Peyer's patch (tissue), 4 donors: ENCODE measurements at regions not wholly inside any gene's neighbourhood (a gene's known extent, or its start where the extent isn't known, plus 50 kb on each side); places are given as distances from the start of the nearest gene placed in this dataset.

ENCODE experiments used
- DNase-seq, 3 donors: peaks; one replicate each; pipeline ENCODE4 v3.0.0-alpha.2; 2017 to 2019
- H3K27ac ChIP-seq, 4 donors: fragments of 200-600 bp; sonication (generic); one replicate each; pipeline ENCODE4 v1.5.1; 2016 to 2019
- H3K27me3 ChIP-seq, 2 donors: fragments of 200-600 bp; sonication (generic); one replicate each; pipeline ENCODE4 v1.5.1; 2019
- H3K36me3 ChIP-seq, 3 donors: fragments of 200-600 bp; sonication (generic); one replicate each; pipeline ENCODE4 v1.5.1; 2016 to 2019
- H3K4me1 ChIP-seq, 4 donors: fragments of 200-600 bp; sonication (generic); one replicate each; pipeline ENCODE4 v1.5.1; 2016 to 2019
- H3K4me3 ChIP-seq, 4 donors: fragments of 200-600 bp; sonication (generic); 1 replicate in 3 of 4; 2 replicates in 1 of 4; pipeline ENCODE4 v1.5.1; 2016 to 2019; ENCODE audit warnings: mild to moderate bottlenecking in 1 of 4
- H3K9me3 ChIP-seq, 4 donors: fragments of 200-600 bp; sonication (generic); one replicate each; pipeline ENCODE4 v1.5.1; 2016 to 2019; ENCODE audit warnings: mild to moderate bottlenecking in 1 of 4
- CTCF ChIP-seq, 6 experiments: fragments of 450-650 bp in 4 of 6; fragments of 200-600 bp in 2 of 6; sonication (generic) in 1 of 6; IDR thresholded peaks; one replicate each; pipeline ENCODE4 v1.5.1; 2017 to 2019; ENCODE audit warnings: antibody characterized with exemption in 6 of 6, mild to moderate bottlenecking in 3 of 6, moderate library complexity in 1 of 6
- POLR2A ChIP-seq, 2 donors: fragments of 450-650 bp; IDR thresholded peaks; one replicate each; pipeline ENCODE4 v1.5.1; 2017; ENCODE audit warnings: antibody characterized with exemption in 2 of 2, mild to moderate bottlenecking in 2 of 2, moderate library complexity in 2 of 2

- Histone ChIP-seq H3K27me3 (no peaks in the 10 kb centered on the region), H3K36me3 (no peaks in the 10 kb centered on the region), H3K27ac (no peak overlapping the region), H3K4me1 (no peaks in the 10 kb centered on the region), H3K4me3 (no peak overlapping the region), H3K9me3 (no peaks in the 10 kb centered on the region)
- DNase-seq: no peak
- TF ChIP-seq POLR2A (IDR thresholded peaks at IDR 0.05): no peak
- no peak for TF ChIP-seq CTCF (IDR thresholded peaks at IDR 0.05)
Measured at GRCh38 chr3:153967260-153967659, 153.9 kb upstream of the ARHGEF26 start.

GRCh38 chr3:153970047-153970446, 151.1 kb upstream of the ARHGEF26 start:
- H3K27ac ChIP-seq: no peak overlapping the region
- H3K4me1 ChIP-seq: no peaks in the 10 kb centered on the region
- no peak for DNase-seq

DNA sequence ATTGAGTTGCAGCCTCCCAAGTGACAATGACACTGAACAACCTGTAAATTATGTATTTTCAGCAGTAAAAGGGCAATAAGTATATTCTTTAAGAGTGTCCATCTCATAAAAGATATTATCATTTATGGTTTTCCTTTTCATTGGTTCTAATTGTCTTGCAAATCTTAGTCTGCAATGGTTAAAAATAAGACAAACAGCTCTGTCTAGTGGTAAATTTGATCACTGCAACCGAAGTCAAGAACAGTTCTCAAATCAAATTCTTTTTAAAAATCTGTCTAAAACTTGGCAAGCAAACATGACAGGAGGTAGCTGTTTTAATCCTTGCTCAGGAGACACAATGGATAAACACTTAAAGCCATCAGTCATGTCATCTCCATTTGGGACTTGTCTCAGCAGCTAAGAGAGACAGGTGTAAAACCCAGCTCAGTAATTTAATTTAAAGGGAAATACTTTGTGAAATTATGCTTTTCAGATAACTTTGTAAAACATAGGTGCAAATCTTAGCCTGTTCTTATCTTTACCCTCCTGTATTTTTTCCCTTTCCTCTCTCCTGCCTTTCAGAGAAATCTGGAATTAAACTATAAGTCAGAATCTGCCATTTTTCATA, 150.3 kb upstream of the ARHGEF26 start:
- Histone ChIP-seq H3K4me1 (no peaks in the 10 kb centered on the region), H3K27ac (no peak overlapping the region), H3K27me3 (no peaks in the 10 kb centered on the region), H3K36me3 (no peaks in the 10 kb centered on the region), H3K9me3 (no peaks in the 10 kb centered on the region), H3K4me3 (no peak overlapping the region)
- peak in 3 of 6 experiments; percentile 25 to 30 (median 27) for TF ChIP-seq CTCF (IDR thresholded peaks at IDR 0.05)
- no peak for TF ChIP-seq POLR2A (IDR thresholded peaks at IDR 0.05)
- DNase-seq: no peak

More at GRCh38 chr3:153970047-153970446, 151.1 kb upstream of the ARHGEF26 start:
- no peaks in the 10 kb centered on the region for H3K27me3 ChIP-seq
- no peaks in the 10 kb centered on the region for H3K36me3 ChIP-seq
- H3K9me3 ChIP-seq: no peaks in the 10 kb centered on the region
- H3K4me3 ChIP-seq: no peak overlapping the region
- TF ChIP-seq CTCF (IDR thresholded peaks at IDR 0.05): no peak
- no peak for TF ChIP-seq POLR2A (IDR thresholded peaks at IDR 0.05)

DNA sequence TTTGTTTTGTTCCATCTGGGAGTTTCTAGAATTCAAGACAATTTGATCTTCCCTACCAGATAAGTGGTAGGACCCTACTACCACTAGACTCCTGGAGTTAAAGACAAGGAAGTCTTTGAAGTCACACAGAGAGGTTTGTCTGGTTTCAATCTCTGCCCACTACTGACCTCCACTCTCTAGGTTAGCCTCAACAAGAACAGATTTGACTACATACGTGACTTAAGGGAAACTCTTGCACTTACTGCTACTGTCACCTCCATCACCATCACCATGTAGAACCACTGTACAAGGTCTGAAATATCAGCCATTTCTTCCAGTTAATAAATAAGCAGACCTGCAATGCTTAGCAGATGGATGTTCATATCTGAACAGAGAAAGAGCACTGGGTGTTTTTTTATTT, 148.3 kb upstream of the ARHGEF26 start:
- H3K4me3 ChIP-seq: no peak overlapping the region
- no peaks in the 10 kb centered on the region for H3K36me3 ChIP-seq
- no peaks in the 10 kb centered on the region for H3K4me1 ChIP-seq
- H3K9me3 ChIP-seq: no peaks in the 10 kb centered on the region
- no peaks in the 10 kb centered on the region for H3K27me3 ChIP-seq
- no peak overlapping the region for H3K27ac ChIP-seq
- no peak for DNase-seq
- no peak for TF ChIP-seq POLR2A (IDR thresholded peaks at IDR 0.05)
- no peak for TF ChIP-seq CTCF (IDR thresholded peaks at IDR 0.05)

DNA sequence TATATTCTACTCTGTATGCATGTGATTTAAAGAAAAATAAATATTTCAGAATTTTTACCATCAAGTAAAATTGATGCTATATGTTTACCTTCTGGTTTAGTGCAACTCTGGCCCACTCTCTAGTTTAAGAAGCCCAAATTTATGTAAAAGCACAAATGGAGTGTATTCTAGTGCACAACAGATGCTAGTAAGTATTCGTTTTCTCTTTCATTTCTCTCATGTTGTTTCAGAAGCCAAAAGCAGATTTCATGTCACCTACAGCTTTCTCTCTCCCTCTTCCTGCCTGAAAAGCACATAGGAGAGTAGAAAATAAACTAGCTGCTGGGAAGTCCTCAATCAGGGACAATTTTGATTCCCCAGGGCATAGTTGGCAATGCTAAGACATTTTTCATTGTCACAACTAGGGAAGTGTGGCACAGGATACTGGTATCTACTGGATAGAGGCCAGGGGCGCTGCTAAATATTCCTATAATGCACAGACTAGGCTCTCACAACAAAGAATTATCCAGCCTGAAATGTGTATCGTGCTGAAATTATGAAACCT, 147.4 kb upstream of the ARHGEF26 start:
- no peak for DNase-seq
- Histone ChIP-seq H3K4me1 (no peaks in the 10 kb centered on the region), H3K4me3 (no peak overlapping the region), H3K36me3 (no peaks in the 10 kb centered on the region), H3K27me3 (no peaks in the 10 kb centered on the region), H3K27ac (no peak overlapping the region), H3K9me3 (no peaks in the 10 kb centered on the region)
- no peak for TF ChIP-seq POLR2A (IDR thresholded peaks at IDR 0.05)
- TF ChIP-seq CTCF (IDR thresholded peaks at IDR 0.05): no peak
